Renal pelvis (tissue), 1 donor: ENCODE measurements at regions not wholly inside any gene's neighbourhood (a gene's known extent, or its start where the extent isn't known, plus 50 kb on each side); places are given as distances from the start of the nearest gene placed in this dataset.

Experiments
- DNase-seq: peaks from one replicate; pipeline ENCODE4 v3.0.0-alpha.2; 2013

DNA sequence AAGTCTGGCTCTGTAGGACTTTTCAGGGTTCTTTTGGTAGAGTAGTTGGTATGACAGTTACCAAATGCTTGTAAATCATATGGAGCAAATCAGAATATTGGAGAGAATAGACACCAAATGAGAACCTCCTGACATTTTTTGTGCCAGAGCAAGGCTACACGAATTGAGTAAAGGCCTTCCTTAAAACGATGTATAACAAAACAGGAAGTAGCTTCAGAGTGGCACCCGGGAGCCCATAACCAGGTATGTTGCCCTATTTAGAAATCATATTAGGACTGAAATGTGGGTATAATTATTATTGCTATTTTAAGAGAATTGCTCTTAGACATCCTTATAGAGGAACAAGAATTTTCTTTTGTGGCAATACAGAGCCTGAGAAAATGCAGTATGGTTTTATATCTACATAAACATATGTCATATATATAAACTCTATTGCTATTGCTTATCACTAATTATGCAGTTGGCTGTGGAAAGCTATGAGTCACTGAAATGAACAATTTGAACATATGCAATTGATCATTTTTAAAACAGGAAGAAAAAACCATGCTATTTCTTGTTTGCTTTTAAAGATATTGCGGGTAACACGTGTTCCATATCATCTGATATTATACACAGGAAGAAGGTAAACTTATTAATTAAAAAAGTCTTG lies 197.4 kb upstream of the MTPN start:
- no peak for DNase-seq

DNA sequence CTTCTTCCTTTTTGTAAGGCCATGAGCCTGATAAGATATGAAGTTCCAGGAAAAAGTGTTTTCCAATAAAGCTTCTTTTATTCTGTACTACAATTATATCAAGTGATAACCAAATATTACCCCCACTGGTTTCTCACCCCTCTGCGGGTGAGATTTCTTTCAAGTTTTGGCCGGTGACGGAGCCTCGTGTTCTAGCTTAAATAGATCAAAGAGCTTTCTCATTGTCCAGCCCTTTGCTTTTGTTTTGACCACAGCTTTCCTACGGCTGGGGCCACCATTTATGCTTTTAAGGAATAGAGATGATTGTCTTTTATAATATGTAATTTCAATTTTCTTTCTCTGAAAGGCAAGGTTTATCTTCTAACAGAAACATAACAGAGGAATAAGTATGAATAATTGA lies 196.7 kb upstream of the MTPN start:
- no peak for DNase-seq

DNA sequence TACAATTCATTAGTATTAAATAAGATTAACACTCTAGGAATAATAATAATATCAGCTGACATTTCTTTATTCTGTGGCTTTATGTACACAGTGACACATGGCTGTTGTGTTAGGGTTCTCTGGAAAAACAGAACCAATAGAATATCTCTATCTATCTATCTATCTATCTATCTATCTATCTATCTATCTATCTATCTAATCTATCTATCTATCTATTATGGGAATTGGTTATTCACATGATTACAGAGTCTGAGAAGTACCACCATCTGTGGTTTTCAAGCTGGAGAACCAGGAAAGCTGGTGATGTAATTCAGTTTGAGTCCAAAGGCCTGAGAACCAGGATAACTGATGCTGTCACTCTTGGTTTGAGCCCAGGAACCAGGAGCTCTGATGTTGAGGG lies 194.1 kb upstream of the MTPN start:
- no peak for DNase-seq

DNA sequence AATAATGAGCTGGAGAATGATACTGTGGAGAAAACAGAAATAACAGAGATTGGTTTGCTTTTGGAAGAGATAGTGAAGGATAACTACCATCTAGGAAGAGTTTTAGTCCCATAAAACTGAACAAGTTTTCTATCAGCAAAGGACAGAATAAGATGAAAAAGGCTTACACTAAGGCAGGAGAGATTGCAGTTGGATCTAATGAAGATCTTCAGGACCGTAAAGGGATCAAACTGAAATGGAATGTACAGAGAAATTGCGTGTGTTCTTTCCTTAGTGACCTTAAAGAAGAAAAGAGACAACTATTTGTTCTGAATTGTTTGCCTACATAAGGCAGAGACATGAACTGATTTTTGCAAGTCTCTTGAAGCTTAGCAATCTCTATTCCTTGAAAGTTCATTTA lies 191.7 kb upstream of the MTPN start:
- DNase-seq = no peak

DNA sequence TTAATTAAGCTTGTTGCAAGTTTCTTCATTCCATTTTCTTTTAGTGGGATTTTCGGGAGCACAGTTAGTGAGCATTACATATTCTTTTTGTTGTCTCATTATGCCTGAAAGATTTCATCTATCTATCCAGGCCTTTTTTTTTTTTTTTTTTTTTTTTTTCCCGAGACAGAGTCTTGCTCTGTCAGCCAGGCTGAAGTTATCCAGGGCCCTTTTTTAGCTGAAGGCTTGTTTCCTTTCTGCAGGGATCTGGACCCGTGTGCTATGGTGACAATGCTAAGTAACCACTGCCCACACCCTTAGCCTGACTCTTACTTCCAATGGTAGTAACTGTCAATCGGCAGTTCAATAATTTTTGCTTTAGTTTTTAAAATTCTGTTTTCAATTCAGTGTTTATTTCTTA lies 190.8 kb upstream of the MTPN start:
- no peak for DNase-seq

DNA sequence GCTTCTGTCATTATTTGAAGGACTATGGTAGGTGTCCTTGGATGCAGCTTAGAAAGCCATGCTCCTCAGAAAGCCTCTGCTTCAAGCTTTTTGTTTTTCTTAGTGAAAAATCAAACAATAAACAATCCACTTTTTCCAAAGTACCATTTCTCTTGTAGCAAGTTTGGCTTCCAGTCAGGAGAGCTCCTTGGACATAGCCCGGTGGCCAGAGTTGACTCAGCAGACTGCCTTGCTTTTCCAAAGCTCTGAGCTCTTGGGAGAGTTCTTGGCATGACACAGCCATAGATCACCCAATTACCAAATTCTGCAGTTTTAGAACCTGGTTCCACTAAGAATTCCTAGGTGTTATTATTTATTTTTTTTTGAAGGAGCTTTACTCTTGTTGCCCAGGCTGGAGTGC lies 189.4 kb upstream of the MTPN start:
- no peak for DNase-seq

DNA sequence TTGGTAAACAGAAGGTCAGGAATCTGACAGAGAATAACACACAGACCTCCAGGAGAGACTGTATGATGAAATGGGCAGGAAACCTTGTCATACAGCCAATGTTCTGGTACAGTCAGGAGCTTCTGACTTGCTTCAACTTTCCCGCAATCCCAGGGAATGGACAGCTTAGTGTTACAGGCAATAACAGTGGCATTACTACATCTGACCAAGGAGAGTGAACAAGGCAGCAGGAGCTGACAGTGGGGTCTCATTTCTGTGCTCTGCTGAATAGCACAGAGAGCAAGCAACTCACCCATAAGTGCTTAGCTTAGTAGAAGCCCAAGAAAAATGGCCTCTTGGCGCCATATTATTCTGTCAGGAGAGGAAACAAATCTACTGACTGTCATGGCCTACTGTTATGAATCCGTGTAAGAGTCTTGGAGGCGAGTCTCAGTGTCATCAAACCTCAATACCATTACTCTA lies 186.2 kb upstream of the MTPN start:
- no peak for DNase-seq

DNA sequence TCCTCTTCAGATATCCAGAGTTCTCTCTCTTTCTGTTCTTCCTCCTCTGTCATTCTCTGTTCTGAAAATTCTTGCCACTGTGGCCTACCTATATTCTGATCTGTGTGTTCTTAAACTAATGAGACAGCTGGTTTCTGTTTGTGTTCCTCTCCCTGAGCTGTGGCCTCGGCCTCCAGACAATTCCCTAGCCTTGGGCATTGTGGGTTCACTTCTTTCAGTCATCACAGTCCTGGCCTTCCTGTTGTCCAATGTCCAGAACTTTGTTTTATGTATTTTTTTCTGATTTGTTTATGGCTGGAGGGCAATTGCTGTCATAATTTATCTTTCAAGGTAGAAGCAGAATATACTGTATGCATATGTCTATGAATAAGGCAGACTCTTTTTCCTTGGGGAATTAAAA lies 173.2 kb upstream of the MTPN start:
- no peak for DNase-seq

DNA sequence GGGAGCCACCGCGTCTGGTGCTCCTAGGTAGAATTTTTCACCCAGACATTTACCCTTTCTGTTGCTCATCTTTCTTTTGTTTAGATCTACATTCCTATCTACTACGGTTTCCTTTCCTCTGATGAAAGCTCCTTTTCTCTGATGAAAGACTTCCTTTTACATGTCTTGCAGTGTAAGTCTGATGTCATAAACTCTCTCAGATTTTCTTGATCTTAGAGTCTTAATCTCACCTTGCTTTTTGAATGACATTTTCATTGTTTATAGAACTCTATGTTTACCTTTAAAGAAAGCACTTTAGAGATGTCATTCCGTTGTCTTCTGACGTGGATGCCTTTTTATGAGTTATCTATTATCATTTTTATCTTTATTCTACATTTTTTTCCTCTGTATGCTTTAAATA lies 171.8 kb upstream of the MTPN start:
- DNase-seq = no peak

DNA sequence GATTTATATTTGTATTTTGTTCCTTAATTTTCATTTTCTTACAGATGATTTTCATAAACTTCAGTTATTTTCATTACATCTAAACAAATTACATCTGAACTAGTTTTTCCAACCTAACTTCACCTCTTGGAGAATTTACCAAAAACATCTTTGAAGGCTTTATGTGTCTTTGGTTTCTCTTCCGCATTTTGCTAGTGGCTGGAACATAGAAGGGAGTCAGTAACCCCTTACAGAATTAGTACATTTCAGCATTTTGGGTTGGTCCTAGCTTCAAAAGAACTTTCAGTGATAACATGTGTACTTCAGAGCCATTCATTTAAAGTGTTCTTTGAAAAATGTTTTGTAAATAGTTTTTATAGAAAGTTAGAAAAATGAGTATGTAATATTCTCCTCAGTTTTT lies 169.8 kb upstream of the MTPN start:
- DNase-seq = no peak

DNA sequence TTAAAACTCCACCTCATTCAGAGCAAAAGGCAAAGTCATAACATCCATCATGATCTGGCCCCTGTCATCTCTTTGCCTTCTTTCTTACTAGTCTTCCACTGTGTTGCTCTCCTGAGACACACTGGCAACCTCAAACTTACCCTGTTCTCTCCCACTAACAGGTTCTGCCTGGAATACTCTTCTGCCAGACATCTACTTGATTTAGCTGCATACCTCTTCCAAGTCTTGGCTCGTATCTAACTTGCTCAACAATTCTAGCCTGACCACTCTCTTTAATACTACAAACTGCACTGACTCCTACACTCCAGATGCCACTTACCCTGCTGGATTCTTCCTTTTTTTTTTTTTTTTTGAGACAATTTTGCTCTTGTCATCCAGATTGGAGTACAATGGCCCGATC lies 167.0 kb upstream of the MTPN start:
- no peak for DNase-seq

DNA sequence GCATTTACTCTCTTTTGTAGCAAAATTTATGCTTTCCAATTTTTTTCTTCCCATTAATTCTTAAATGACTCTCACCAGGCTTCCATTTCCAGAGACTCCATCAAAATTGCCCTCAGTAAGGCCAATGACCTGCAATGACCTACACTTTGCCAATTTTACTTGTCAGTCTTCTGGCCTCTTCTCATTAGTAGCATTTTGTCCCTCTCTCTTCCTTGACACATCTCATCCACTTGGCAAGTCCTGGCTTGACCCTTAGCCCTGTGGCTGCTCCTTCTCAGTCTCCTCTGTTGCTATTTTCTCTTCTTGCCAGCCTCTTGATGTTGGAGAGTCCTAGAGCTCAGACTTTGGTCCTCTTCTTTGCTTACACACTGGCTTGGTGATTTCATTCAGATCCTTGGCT lies 166.1 kb upstream of the MTPN start:
- DNase-seq = no peak

DNA sequence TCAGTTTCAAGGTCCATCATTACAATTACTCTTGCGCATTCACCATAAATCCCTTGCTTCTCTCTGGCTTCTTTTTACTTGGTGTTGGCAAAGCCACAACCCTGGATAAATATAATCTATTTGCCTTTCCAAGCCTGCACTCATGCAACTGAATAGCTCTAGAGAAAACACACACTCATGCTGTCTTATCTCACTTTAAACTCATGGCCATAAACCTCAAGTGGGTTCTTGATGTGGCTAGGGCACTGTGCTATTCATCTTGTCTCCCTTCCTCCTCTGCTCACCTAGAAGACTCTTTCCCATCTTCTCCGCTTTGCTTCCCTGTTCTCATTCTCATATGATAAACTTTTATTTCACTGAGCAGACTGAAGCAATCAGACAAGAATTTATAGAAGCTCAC lies 165.4 kb upstream of the MTPN start:
- DNase-seq = no peak

DNA sequence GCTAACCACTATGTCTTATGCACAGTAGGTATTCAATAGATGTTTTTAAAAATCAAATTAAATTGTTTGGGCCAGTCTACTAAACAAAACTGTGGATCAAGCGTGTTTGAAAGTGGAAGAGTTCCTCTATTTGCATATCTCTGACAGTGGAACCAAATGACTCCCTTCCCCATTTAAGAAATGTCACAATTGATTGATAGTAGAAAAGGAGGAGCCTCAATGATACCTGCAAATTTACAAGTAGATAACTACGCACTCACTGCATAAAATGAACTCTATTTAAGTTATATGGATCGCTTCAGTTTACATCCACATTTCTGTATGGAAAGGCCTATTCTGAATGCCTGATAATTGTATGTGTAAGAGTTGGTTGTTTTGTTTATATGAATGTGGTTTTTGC lies 163.3 kb upstream of the MTPN start:
- DNase-seq = no peak

DNA sequence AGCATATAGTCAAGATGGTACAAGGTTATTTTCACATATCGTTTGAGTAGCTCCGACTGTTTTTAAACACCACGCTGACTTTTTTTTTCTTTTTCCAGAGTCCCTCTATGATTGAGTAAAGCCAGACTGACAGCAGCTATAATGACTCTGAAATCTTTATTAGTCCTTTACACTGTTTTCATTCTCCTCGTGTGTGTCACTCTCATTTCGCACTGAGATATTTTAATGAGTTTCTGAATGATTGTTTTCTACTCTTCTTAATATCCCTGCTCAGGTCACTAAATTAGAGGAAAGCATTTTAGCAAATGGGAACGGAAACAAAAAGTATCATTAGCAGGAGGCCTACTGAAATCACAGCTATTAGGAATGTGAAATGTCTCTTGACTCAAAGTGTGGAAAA lies 162.3 kb upstream of the MTPN start:
- no peak for DNase-seq

DNA sequence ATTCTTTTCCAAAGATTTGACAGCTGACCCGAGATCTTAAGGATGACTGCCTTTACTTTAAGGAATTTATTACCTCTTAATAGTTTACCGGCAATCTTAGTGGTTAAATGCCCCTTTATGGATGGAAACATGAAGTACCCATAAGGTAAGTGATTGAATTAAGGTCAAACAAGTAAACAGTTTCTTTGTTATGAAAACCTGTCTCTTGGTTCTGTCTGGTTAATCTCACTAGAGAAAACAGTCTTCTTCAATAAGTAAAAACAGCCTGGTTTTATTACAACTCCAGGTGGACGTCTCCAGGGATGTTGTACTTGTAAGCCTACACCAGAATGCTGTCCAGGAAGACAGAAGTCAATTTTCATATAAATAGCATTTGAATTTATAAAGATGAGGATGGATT lies 161.8 kb upstream of the MTPN start:
- DNase-seq = no peak

DNA sequence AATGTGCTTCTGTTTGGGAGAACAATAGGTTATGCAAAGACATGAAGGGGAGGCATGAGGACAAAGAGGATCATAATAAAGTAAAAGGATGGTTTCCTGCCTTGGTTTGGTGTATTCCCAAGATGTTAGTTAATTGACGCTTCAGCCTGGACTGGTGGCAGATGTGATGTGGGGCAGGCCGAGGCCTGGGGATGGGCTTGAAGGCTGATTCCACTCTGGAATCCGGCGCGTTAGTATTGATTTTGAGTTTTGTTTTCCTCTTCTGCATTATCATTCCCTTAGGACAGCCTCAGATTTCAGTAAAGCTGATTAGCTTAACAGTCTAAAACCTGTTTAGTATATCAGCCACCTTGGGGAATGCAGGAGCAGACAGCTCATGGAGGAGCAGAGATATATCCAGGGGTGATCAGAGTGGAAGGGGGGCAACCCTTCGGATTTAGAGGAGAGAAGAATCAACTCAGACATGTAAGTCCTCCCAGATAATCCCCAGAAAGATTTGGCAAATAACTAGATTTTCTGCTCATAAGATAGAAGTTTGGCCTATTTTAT lies 159.8 kb upstream of the MTPN start:
- no peak for DNase-seq

DNA sequence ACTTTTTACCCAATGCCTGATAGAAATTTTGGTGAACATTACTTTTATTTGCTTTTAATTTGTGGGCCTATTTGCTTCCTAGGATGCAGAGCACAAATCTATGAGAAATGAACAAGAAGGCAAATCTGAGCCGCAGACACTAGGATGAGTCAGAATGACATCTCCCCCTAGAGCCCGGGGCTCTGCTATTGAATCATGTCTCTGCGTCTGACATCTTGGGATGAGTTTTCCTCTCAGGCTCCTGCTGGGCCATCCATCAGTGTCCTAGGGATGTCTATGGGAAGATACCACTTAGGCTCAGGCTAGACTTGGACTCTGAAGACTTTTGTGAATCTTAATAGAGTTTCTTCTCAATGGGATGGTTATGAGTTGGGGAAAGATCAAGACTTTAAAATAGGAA lies 157.3 kb upstream of the MTPN start:
- DNase-seq = no peak

DNA sequence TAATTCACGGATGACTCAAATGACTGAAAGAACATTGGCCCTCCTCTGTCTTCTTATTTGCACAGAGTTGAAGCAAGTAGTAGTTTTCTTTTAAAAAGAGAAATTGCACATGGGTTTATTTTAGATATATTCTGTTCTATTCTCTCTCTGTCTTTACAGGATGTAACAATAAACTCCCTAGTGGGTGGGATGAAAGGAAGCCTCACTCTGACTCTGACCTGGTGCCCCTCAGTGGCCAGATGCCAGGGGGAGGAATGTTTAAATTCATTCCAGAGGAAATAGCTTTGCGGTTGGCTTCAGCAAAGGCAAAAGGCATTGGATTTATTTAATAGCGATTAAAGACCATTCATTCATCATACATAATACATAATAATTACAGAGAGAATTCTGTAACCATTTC lies 156.4 kb upstream of the MTPN start:
- peak; percentile 65 for DNase-seq

DNA sequence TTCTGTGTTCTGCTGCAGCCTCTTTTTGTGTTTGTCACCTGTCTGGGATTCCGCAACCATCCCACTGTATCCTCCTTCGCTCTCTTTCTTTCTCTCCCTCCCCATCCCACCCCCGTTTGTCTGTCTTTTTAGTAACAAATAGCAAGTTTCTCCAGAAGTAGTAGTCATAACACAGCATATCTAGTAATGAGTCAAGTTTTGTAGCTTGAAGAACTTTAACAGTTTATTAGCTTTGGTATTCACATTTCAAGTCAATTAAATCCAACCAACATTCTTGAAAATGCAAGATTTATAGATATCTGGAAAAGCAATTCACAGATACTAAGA lies 154.1 kb upstream of the MTPN start:
- DNase-seq = no peak

DNA sequence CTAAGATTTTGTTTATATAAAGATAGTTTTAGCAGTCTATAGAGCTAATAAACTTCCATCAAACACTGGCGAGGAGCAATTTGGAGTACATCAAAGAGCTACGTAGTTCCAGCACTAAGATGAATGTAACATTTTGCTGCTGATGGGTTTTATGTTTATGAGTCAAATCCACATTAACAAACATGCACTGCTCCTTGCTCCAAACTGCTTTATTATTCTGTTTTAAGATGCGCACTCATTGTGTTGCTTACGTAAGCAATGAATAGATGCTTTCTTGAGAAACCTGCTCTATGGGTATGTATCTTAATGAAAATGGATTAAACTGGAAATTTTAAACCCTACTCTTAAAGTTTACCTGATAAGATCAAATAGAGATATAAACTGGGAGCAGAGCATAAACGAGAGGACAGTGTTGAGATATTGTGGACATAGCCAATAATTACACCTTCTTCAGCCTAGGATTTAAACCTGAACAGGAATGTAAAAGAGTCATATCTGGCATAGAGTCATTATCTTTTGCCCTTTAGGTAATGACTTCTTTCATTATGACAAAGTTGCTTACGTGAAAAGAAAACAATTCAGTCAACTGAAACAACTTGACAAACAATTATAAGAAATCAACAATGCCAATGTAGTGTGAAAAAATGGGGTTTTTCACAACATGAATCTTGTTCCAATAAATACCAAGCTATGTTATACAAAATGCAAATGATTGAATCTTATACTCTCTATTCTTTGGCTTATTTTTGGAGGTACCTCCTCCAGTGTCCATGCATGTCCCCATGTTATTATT lies 153.5 kb upstream of the MTPN start:
- no peak for DNase-seq

DNA sequence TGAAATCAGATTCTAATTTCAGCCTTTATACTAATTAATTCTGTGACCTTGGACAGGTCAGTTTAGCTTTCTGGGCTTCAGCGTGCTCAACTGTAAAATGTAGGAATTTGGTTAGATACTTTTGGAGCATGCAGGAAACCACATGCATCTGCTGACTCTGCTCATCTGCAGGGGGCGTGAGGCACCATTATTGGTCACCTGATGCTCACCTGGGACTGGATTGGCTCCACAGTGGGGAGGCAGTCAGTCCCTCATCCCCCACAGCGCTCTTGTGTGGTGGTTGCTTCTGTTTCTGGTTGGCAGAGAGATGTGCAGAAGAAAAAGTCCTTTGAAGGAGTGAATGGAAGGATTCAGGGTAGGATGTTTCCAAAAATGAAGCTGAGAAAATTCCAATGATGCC lies 150.9 kb upstream of the MTPN start:
- DNase-seq = no peak

DNA sequence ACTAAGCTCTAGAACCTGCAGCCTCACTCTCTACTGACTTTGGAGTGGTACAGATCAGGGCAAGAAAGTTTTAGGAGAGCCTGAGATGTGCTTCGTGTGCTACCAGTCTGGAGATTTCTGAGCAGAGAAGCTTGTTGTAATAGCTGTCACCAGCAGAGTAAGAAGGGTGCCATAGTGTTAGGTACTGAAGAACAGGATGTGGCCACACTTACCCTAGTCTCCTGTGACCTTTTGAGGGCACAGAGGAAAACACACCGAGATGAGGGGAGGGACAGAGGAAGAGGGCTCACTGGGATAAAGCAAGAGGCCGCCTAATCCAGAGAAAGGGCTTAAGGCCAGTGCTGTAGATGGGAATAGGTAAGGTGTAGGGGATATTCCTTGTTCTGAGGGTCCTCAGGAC lies 146.2 kb upstream of the MTPN start:
- no peak for DNase-seq

DNA sequence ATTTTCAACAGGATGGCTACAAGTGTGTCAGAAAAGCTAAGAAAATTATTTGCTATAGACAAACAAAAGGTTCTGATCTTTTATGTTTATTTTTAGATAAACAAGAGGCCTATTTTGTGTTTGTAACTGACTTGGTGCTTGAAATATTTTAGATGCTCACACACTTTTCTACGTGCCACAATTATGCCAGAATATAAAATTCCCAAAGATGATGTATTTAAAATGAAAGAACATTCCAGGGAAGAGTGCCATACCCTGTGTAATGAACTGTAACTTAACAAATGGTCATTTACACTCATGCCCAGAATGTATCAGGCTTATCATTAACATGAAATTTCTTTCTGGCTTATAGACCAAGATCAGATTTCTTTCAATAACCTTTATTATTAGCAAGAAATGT lies 144.9 kb upstream of the MTPN start:
- DNase-seq = no peak
